Glutamatergic neuron (in vitro differentiated cells): ENCODE measurements at regions not wholly inside any gene's neighbourhood (a gene's known extent, or its start where the extent isn't known, plus 50 kb on each side); places are given as distances from the start of the nearest gene placed in this dataset.

Experiments used
- DNase-seq: peaks from one replicate; pipeline ENCODE4 v3.0.0; 2022
- H3K27ac Mint-ChIP-seq: one replicate; pipeline ENCODE4 v1.8.0; 2020; ENCODE audit warnings: mild to moderate bottlenecking, mixed read lengths, inconsistent platforms; ENCODE audit not compliant: unreplicated experiment
- H3K27me3 Mint-ChIP-seq: one replicate; pipeline ENCODE4 v1.8.0; 2020; ENCODE audit warnings: mild to moderate bottlenecking, moderate library complexity, mixed read lengths, inconsistent platforms; ENCODE audit not compliant: unreplicated experiment
- H3K36me3 Mint-ChIP-seq: one replicate; pipeline ENCODE4 v1.8.0; 2020; ENCODE audit warnings: mild to moderate bottlenecking, mixed read lengths, inconsistent platforms; ENCODE audit not compliant: unreplicated experiment
- H3K4me1 Mint-ChIP-seq: one replicate; pipeline ENCODE4 v1.8.0; 2020; ENCODE audit warnings: mild to moderate bottlenecking, low read depth, mixed read lengths, inconsistent platforms; ENCODE audit not compliant: unreplicated experiment
- H3K4me3 Mint-ChIP-seq: one replicate; pipeline ENCODE4 v1.8.0; 2020; ENCODE audit warnings: mild to moderate bottlenecking, mixed read lengths, inconsistent platforms; ENCODE audit not compliant: unreplicated experiment
- H3K9me3 Mint-ChIP-seq: one replicate; pipeline ENCODE4 v1.8.0; 2020; ENCODE audit warnings: mild to moderate bottlenecking, moderate library complexity, mixed read lengths, inconsistent platforms; ENCODE audit not compliant: unreplicated experiment
- TF ChIP-seq, protein P1 (sequence below): fragments of 200-600 bp; sonication (generic); IDR thresholded peaks from one replicate; pipeline ENCODE4 v1.5.0; 2021; ENCODE audit not compliant: partially characterized antibody, unreplicated experiment

GRCh38 chrX:63430026-63430425 lies 78.9 kb upstream of the SPIN4 start:
- TF ChIP-seq, protein P1, sequence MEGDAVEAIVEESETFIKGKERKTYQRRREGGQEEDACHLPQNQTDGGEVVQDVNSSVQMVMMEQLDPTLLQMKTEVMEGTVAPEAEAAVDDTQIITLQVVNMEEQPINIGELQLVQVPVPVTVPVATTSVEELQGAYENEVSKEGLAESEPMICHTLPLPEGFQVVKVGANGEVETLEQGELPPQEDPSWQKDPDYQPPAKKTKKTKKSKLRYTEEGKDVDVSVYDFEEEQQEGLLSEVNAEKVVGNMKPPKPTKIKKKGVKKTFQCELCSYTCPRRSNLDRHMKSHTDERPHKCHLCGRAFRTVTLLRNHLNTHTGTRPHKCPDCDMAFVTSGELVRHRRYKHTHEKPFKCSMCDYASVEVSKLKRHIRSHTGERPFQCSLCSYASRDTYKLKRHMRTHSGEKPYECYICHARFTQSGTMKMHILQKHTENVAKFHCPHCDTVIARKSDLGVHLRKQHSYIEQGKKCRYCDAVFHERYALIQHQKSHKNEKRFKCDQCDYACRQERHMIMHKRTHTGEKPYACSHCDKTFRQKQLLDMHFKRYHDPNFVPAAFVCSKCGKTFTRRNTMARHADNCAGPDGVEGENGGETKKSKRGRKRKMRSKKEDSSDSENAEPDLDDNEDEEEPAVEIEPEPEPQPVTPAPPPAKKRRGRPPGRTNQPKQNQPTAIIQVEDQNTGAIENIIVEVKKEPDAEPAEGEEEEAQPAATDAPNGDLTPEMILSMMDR = no peak
- H3K9me3 Mint-ChIP-seq = no peaks in the 10 kb centered on the region
- no peaks in the 10 kb centered on the region for H3K36me3 Mint-ChIP-seq
- no peaks in the 10 kb centered on the region for H3K27me3 Mint-ChIP-seq
- no peak overlapping the region for H3K27ac Mint-ChIP-seq
- no peak for DNase-seq
- H3K4me3 Mint-ChIP-seq = no peak overlapping the region
- H3K4me1 Mint-ChIP-seq = no peaks in the 10 kb centered on the region

- Mint-ChIP-seq H3K9me3 (no peaks in the 10 kb centered on the region), H3K4me1 (no peaks in the 10 kb centered on the region), H3K27me3 (no peaks in the 10 kb centered on the region), H3K36me3 (no peaks in the 10 kb centered on the region), H3K27ac (no peak overlapping the region), H3K4me3 (no peak overlapping the region)
- TF ChIP-seq, protein P1 = no peak
- no peak for DNase-seq
These were observed 77.2 kb upstream of the SPIN4 start for GRCh38 chrX:63428348-63428747.

DNA sequence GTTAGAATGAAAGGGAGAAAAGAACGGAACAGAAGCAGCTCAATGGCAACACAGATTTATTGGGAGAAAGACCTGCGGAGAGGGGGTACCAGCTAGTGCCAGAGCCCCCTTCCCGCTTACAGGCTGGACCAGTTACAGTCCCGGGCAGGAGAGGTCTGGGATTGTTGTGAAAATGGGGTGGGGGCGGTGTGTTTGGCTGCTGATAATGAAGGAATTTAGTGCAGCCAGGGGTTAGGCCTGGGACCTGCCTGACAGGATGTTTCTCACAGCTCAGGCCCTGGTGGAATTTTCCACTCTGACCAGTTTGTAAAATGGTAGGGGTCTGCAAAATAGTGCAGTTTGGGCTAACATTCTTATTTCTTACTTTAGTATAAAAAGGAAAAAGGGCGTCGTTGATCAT lies 75.4 kb upstream of the SPIN4 start:
- Mint-ChIP-seq H3K4me1 (no peaks in the 10 kb centered on the region), H3K36me3 (no peaks in the 10 kb centered on the region), H3K4me3 (no peak overlapping the region), H3K9me3 (no peaks in the 10 kb centered on the region), H3K27me3 (no peaks in the 10 kb centered on the region), H3K27ac (no peak overlapping the region)
- DNase-seq = no peak
- TF ChIP-seq, protein P1 = no peak

DNA sequence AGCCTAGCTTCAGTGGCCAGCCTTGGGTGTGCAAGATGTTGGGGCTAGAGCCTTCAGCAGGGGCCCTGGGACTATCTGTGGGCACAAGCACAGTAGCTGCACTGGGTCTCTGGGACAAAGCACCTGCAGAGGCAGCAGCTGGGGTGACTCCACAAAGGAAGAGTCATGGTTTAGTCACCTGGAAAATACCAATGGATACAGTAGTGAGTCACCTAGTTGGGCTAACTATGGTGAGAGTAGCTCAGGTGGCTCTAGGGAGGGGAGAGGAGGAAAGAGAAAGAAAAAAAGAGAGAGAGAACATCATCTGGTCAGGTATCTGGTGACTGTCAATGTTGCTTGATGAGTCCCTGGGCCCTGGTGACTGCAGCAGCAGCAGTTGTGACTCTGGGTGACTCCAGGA lies 72.9 kb upstream of the SPIN4 start:
- H3K27me3 Mint-ChIP-seq = no peaks in the 10 kb centered on the region
- no peaks in the 10 kb centered on the region for H3K9me3 Mint-ChIP-seq
- no peaks in the 10 kb centered on the region for H3K4me1 Mint-ChIP-seq
- H3K36me3 Mint-ChIP-seq = no peaks in the 10 kb centered on the region
- no peak overlapping the region for H3K4me3 Mint-ChIP-seq
- no peak overlapping the region for H3K27ac Mint-ChIP-seq
- TF ChIP-seq, protein P1 = no peak
- no peak for DNase-seq

GRCh38 chrX:63421411-63421810 lies 70.3 kb upstream of the SPIN4 start:
- H3K4me3 Mint-ChIP-seq = no peak overlapping the region
- H3K36me3 Mint-ChIP-seq = no peaks in the 10 kb centered on the region
- H3K4me1 Mint-ChIP-seq = no peaks in the 10 kb centered on the region
- no peak overlapping the region for H3K27ac Mint-ChIP-seq
- DNase-seq = no peak
- no peaks in the 10 kb centered on the region for H3K9me3 Mint-ChIP-seq
- H3K27me3 Mint-ChIP-seq = no peaks in the 10 kb centered on the region
- TF ChIP-seq, protein P1 = peak; percentile 17
